ENCODE measurements at regions not wholly inside any gene's neighbourhood (a gene's known extent, or its start where the extent isn't known, plus 50 kb on each side); places are given as distances from the start of the nearest gene placed in this dataset.

- H3K4me1 ChIP-seq (ENCODE audit: insufficient read depth), result peaks cover 3% of the 10 kb centered on the region
- WGBS, 3 donors, result 86 to 98% (median 98%) methylated on average over 4 of the region's 4 CpGs
- no peak overlapping the region for H3K4me3 ChIP-seq
- H3K27me3 ChIP-seq, result no peaks in the 10 kb centered on the region
- no peaks in the 10 kb centered on the region for H3K36me3 ChIP-seq
- TF ChIP-seq POLR2A (IDR thresholded peaks at IDR 0.05) (no peak), CTCF (IDR thresholded peaks at IDR 0.05) (no peak), EP300 (IDR thresholded peaks at IDR 0.05) (no peak)
- no peaks in the 10 kb centered on the region for H3K9me3 ChIP-seq
- intact Hi-C loops (cut with DNase I), result no loop called here
- H3K27ac ChIP-seq, result no peak overlapping the region
- DNase-seq, result no peak
These were observed 86.2 kb downstream of the TEX35 start for GRCh38 chr1:178599087-178599486.

GRCh38 chr1:178599745-178600144 lies 86.8 kb downstream of the TEX35 start:
- Histone ChIP-seq H3K36me3 (no peaks in the 10 kb centered on the region), H3K27ac (no peak overlapping the region), H3K27me3 (no peaks in the 10 kb centered on the region), H3K4me3 (no peak overlapping the region), H3K4me1 (ENCODE audit: insufficient read depth) (no peaks in the 10 kb centered on the region), H3K9me3 (no peaks in the 10 kb centered on the region)
- WGBS, 3 donors, result 12 to 19% (median 16%) methylated on average over 1 of the region's 1 CpG
- TF ChIP-seq EP300 (IDR thresholded peaks at IDR 0.05) (no peak), POLR2A (IDR thresholded peaks at IDR 0.05) (no peak), CTCF (IDR thresholded peaks at IDR 0.05) (no peak)
- intact Hi-C loops (cut with DNase I), result no loop called here
- no peak for DNase-seq

GRCh38 chr1:178603926-178604325 lies 91.0 kb downstream of the TEX35 start:
- Histone ChIP-seq H3K36me3 (no peaks in the 10 kb centered on the region), H3K4me3 (no peak overlapping the region), H3K27me3 (no peaks in the 10 kb centered on the region), H3K27ac (no peak overlapping the region), H3K9me3 (no peaks in the 10 kb centered on the region), H3K4me1 (ENCODE audit: insufficient read depth) (no peaks in the 10 kb centered on the region)
- no peak for DNase-seq
- TF ChIP-seq POLR2A (IDR thresholded peaks at IDR 0.05) (no peak), EP300 (IDR thresholded peaks at IDR 0.05) (no peak), CTCF (IDR thresholded peaks at IDR 0.05) (no peak)
- 93 to 98% (median 98%) methylated on average over 5 of the region's 5 CpGs for WGBS, 3 donors
- intact Hi-C loops (cut with DNase I), result no loop called here

GRCh38 chr1:178606839-178607238 lies 93.9 kb downstream of the TEX35 start:
- intact Hi-C loops (cut with DNase I), result no loop called here
- 98 to 100% (median 99%) methylated on average over 2 of the region's 2 CpGs for WGBS, 3 donors
- Histone ChIP-seq H3K9me3 (no peaks in the 10 kb centered on the region), H3K27me3 (no peaks in the 10 kb centered on the region), H3K36me3 (no peaks in the 10 kb centered on the region), H3K4me3 (no peak overlapping the region), H3K27ac (no peak overlapping the region), H3K4me1 (ENCODE audit: insufficient read depth) (no peaks in the 10 kb centered on the region)
- no peak for DNase-seq
- TF ChIP-seq EP300 (IDR thresholded peaks at IDR 0.05), result no peak
- no peak for TF ChIP-seq CTCF (IDR thresholded peaks at IDR 0.05)
- TF ChIP-seq POLR2A (IDR thresholded peaks at IDR 0.05), result no peak

All from ovary (tissue), 7 donors.